Heart left ventricle (tissue), 13 donors: ENCODE measurements at regions not wholly inside any gene's neighbourhood (a gene's known extent, or its start where the extent isn't known, plus 50 kb on each side); places are given as distances from the start of the nearest gene placed in this dataset.
"Not testable (repeated sequence)": the region's sequence is repeated elsewhere in the genome, so short reads cannot be mapped to it uniquely, and the experiment has no call there.

Experiments used
- CTCF ChIP-seq, 12 donors: fragments of 200-600 bp; sonication (generic) in 4 of 12; IDR thresholded peaks; one replicate each; pipeline versions ENCODE4 v1.5.0 to v1.8.0; 2018 to 2022; ENCODE audit warnings: antibody characterized with exemption in 12 of 12, mild to moderate bottlenecking in 5 of 12
- POLR2A ChIP-seq, 2 donors: fragments of 450-650 bp; IDR thresholded peaks; one replicate each; pipeline ENCODE4 v1.6.1; 2017; ENCODE audit warnings: antibody characterized with exemption in 2 of 2, mild to moderate bottlenecking in 2 of 2, moderate library complexity in 2 of 2
- donor health status: ischemic (EF 13 %, LVEDD 7.1; RV severe dilation, severe dysfunction).
- donor health status: DM: no; HTN: yes; CAD: no.
- donor health status: DM: no; HTN: no; CAD: no.
- donor health status: ischemic (EF 25% LVEDD 6.9; RV normal size, moderate dysfunction).
- donor health status: ischemic (EF 25% LVEDD 5.7; RV mildly dilated, moderate dysfunction).
- donor health status: ischemic (EF 35%, LVEDD 5.7; RV mildly dilated, moderate dysfunction).
- donor health status: nonischemic (EF 11% LVEDD 7.7; RV severe dilation, severe dysfunction).
- donor health status: DM: yes; HTN: yes; CAD: no.
- donor health status: PGD.
- donor health status: ischemic (EF 29% LVEDD 5.4; RV normal size, mild dysfunction).
- donor health status: nonischemic (EF 23%, LVEDD 6.1; RV moderate dilation, normal function).

GRCh38 chrX:1016926-1017325 is 195.5 kb downstream of the CRLF2 start:
- not testable (repeated sequence) for TF ChIP-seq CTCF, POLR2A (IDR thresholded peaks at IDR 0.05)
